H9 (cell line): ENCODE measurements at regions not wholly inside any gene's neighbourhood (a gene's known extent, or its start where the extent isn't known, plus 50 kb on each side); places are given as distances from the start of the nearest gene placed in this dataset.

Source experiments
- DNase-seq: peaks from one replicate; pipeline ENCODE4 v3.0.0-alpha.2; 2017
- H2AFZ ChIP-seq: one replicate; pipeline ENCODE4 v1.6.1; 2013; ENCODE audit warnings: mild to moderate bottlenecking, low read length, control low read depth, moderate library complexity
- H2AK5ac ChIP-seq: 2 replicates; pipeline ENCODE4 v1.6.1; 2013; ENCODE audit warnings: low read length, control low read depth, mixed read lengths; ENCODE audit not compliant: insufficient read length
- H2BK120ac ChIP-seq: one replicate; pipeline ENCODE4 v1.6.1; 2013; ENCODE audit warnings: low read depth, mild to moderate bottlenecking, low read length, control low read depth, inconsistent platforms; ENCODE audit not compliant: poor library complexity, severe bottlenecking
- H2BK12ac ChIP-seq: 2 replicates; pipeline ENCODE4 v1.6.1; 2013; ENCODE audit warnings: low read length, control low read depth, mixed read lengths, low read depth; ENCODE audit not compliant: insufficient read length
- H2BK15ac ChIP-seq: 2 replicates; pipeline ENCODE4 v1.6.1; 2013; ENCODE audit warnings: low read depth, low read length, control low read depth
- H2BK20ac ChIP-seq: one replicate; pipeline ENCODE4 v1.6.1; 2013; ENCODE audit warnings: low read depth, mild to moderate bottlenecking, low read length, control low read depth, inconsistent platforms; ENCODE audit not compliant: poor library complexity, severe bottlenecking
- H2BK5ac ChIP-seq: 2 replicates; pipeline ENCODE4 v1.6.1; 2013; ENCODE audit warnings: low read length, control low read depth, mixed read lengths; ENCODE audit not compliant: insufficient read length
- H3K14ac ChIP-seq: 2 replicates; pipeline ENCODE4 v1.6.1; 2013; ENCODE audit warnings: low read length, control low read depth; ENCODE audit not compliant: insufficient read depth
- H3K18ac ChIP-seq: 2 replicates; pipeline ENCODE4 v1.6.1; 2013; ENCODE audit warnings: low read depth, mild to moderate bottlenecking, mixed read lengths, low read length, control low read depth; ENCODE audit not compliant: insufficient read length
- H3K23ac ChIP-seq: 2 replicates; pipeline ENCODE4 v1.6.1; 2013; ENCODE audit warnings: low read length, control low read depth, mixed read lengths, low read depth; ENCODE audit not compliant: insufficient read length
- H3K23me2 ChIP-seq: 2 replicates; pipeline ENCODE4 v1.6.1; 2013; ENCODE audit warnings: low read depth, mild to moderate bottlenecking, mixed read lengths, low read length, control low read depth; ENCODE audit not compliant: insufficient read length, poor library complexity, severe bottlenecking
- H3K27ac ChIP-seq: 2 replicates; pipeline ENCODE4 v1.5.1; 2013; ENCODE audit warnings: low read length, control low read depth, mixed read lengths, low read depth; ENCODE audit not compliant: insufficient read length
- H3K27me3 ChIP-seq: 2 replicates; pipeline ENCODE4 v1.6.1; 2013; ENCODE audit warnings: low read length, control low read depth, inconsistent platforms; ENCODE audit not compliant: insufficient read depth
- H3K4ac ChIP-seq: 2 replicates; pipeline ENCODE4 v1.6.1; 2013; ENCODE audit warnings: low read depth, mild to moderate bottlenecking, control low read depth, inconsistent platforms, low read length, moderate library complexity
- H3K4me1 ChIP-seq: 2 replicates; pipeline ENCODE4 v1.6.1; 2013; ENCODE audit warnings: low read length, control low read depth, inconsistent platforms; ENCODE audit not compliant: insufficient read depth
- H3K4me2 ChIP-seq: 2 replicates; pipeline ENCODE4 v1.6.1; 2013; ENCODE audit warnings: low read length, control low read depth, mixed read lengths; ENCODE audit not compliant: insufficient read length, insufficient read depth
- H3K56ac ChIP-seq: 2 replicates; pipeline ENCODE4 v1.6.1; 2013; ENCODE audit warnings: low read depth, mild to moderate bottlenecking, mixed read lengths, low read length, control low read depth; ENCODE audit not compliant: insufficient read length
- H3K79me1 ChIP-seq: 2 replicates; pipeline ENCODE4 v1.6.1; 2013; ENCODE audit warnings: low read depth, mild to moderate bottlenecking, moderate library complexity, low read length, control low read depth, inconsistent platforms; ENCODE audit not compliant: insufficient read depth, poor library complexity, severe bottlenecking
- H3K79me2 ChIP-seq: 2 replicates; pipeline ENCODE4 v1.6.1; 2013; ENCODE audit warnings: low read length, control low read depth, inconsistent platforms; ENCODE audit not compliant: insufficient read depth
- H3K9ac ChIP-seq: 2 replicates; pipeline ENCODE4 v1.6.1; 2013; ENCODE audit warnings: low read length, control low read depth, mixed read lengths; ENCODE audit not compliant: insufficient read length; ENCODE audit errors: extremely low read depth
- H3K9me3 ChIP-seq: one replicate; pipeline ENCODE4 v1.6.1; 2013; ENCODE audit warnings: low read depth, low read length, inconsistent platforms; ENCODE audit not compliant: control insufficient read depth
- H3T11ph ChIP-seq: one replicate; pipeline ENCODE4 v1.6.1; 2013; ENCODE audit warnings: mild to moderate bottlenecking, low read length, control low read depth, inconsistent platforms
- H4K20me1 ChIP-seq: one replicate; pipeline ENCODE4 v1.6.1; 2013; ENCODE audit not compliant: control insufficient read depth, insufficient read length, insufficient read depth
- H4K5ac ChIP-seq: 2 replicates; pipeline ENCODE4 v1.6.1; 2013; ENCODE audit warnings: low read depth, mild to moderate bottlenecking, mixed read lengths, low read length, control low read depth; ENCODE audit not compliant: insufficient read length
- H4K8ac ChIP-seq: replicated peaks from 2 replicates; pipeline ENCODE4 v1.6.1; 2013; ENCODE audit warnings: low read length, control low read depth, mixed read lengths, low read depth; ENCODE audit not compliant: insufficient read length
- H4K91ac ChIP-seq: 2 replicates; pipeline ENCODE4 v1.6.1; 2013; ENCODE audit warnings: low read depth, mild to moderate bottlenecking, moderate library complexity, mixed read lengths, low read length, control low read depth; ENCODE audit not compliant: insufficient read length
- H3K27ac Mint-ChIP-seq, 3 experiments: 2 replicates in 2 of 3; 3 replicates in 1 of 3; pipeline ENCODE4 v1.8.0; 2020 to 2021; ENCODE audit warnings: mixed read lengths in 3 of 3, mild to moderate bottlenecking in 1 of 3, moderate library complexity in 1 of 3
- H3K27me3 Mint-ChIP-seq: 2 replicates; pipeline ENCODE4 v1.8.0; 2021; ENCODE audit warnings: low read depth, mild to moderate bottlenecking, moderate library complexity, mixed read lengths
- H3K36me3 Mint-ChIP-seq, 3 experiments: 2 replicates in 2 of 3; 3 replicates in 1 of 3; pipeline ENCODE4 v1.8.0; 2020 to 2021; ENCODE audit warnings: low read depth in 3 of 3, mixed read lengths in 3 of 3; ENCODE audit not compliant: insufficient read depth in 1 of 3
- H3K4me1 Mint-ChIP-seq, 2 experiments: 2 replicates each; pipeline ENCODE4 v1.8.0; 2020; ENCODE audit warnings: mixed read lengths in 2 of 2
- H3K4me3 Mint-ChIP-seq, 2 experiments: 2 replicates in 1 of 2; 3 replicates in 1 of 2; pipeline ENCODE4 v1.8.0; 2020 to 2021; ENCODE audit warnings: mild to moderate bottlenecking in 2 of 2, mixed read lengths in 2 of 2, moderate library complexity in 1 of 2
- H3K9me3 Mint-ChIP-seq, 2 experiments: 2 replicates in 1 of 2; 3 replicates in 1 of 2; pipeline ENCODE4 v1.8.0; 2020; ENCODE audit warnings: mild to moderate bottlenecking in 2 of 2, mixed read lengths in 2 of 2, moderate library complexity in 1 of 2
- CTCF ChIP-seq: fragments of 200-600 bp; sonication (generic); conservative IDR thresholded peaks from 3 replicates; pipeline ENCODE4 v1.8.0; 2021; ENCODE audit warnings: antibody characterized with exemption, mild to moderate bottlenecking
- WGBS: extraction: QIAGEN DNeasy Blood & Tissue Kit; methylation state at CpG from one replicate; pipeline ENCODE4 v1.1.7; 2013; ENCODE audit warnings: missing lambda C conversion rate, low lambda C conversion rate, mixed read lengths; ENCODE audit not compliant: insufficient read length; ENCODE audit errors: extremely low coverage; 5-methylcytosine and 5-hydroxymethylcytosine counted together

GRCh38 chr2:105168543-105168942 lies 73.0 kb upstream of the GPR45 start:
- Histone ChIP-seq H3K4me1 (peaks cover 6% of the 10 kb centered on the region; the same call in 1 of the 2 replicates), H2AFZ (no peak overlapping the region), H3K27ac (no peak overlapping the region), H4K91ac (no peak overlapping the region), H3K27me3 (no peaks in the 10 kb centered on the region), H3K18ac (no peak overlapping the region), H2BK12ac (no peak overlapping the region), H3K4me2 (no peak overlapping the region), H3K9me3 (no peaks in the 10 kb centered on the region), H3K56ac (no peak overlapping the region), H4K8ac (no peak overlapping the region), H3K9ac (no peak overlapping the region), H2BK20ac (no peak overlapping the region), H4K5ac (no peak overlapping the region), H3K79me2 (no peaks in the 10 kb centered on the region), H3T11ph (no peak overlapping the region), H2BK5ac (no peak overlapping the region), H2BK15ac (no peak overlapping the region), H3K23ac (no peak overlapping the region), H3K23me2 (no peaks in the 10 kb centered on the region), H3K4ac (no peak overlapping the region), H2BK120ac (no peak overlapping the region), H3K14ac (no peak overlapping the region), H3K79me1 (no peaks in the 10 kb centered on the region), H2AK5ac (no peak overlapping the region), H4K20me1 (no peaks in the 10 kb centered on the region)
- no peak overlapping the region for H3K27ac Mint-ChIP-seq
- H3K9me3 Mint-ChIP-seq, result peaks cover 6% of the 10 kb centered on the region in 2 experiments
- H3K36me3 Mint-ChIP-seq, result peaks cover 0 to 5% (median 4%) of the 10 kb centered on the region in 3 experiments; a peak in 2 of 7 replicates
- no peak for TF ChIP-seq CTCF
- no peak overlapping the region for H3K4me3 Mint-ChIP-seq
- DNase-seq, result no peak
- WGBS, result no CpG with 5 or more reads among the region's 5 CpGs
- peaks cover 54% of the 10 kb centered on the region for H3K27me3 Mint-ChIP-seq
- H3K4me1 Mint-ChIP-seq, result peaks cover 19% of the 10 kb centered on the region in 2 experiments
